ENCODE measurements at regions not wholly inside any gene's neighbourhood (a gene's known extent, or its start where the extent isn't known, plus 50 kb on each side); places are given as distances from the start of the nearest gene placed in this dataset.

DNA sequence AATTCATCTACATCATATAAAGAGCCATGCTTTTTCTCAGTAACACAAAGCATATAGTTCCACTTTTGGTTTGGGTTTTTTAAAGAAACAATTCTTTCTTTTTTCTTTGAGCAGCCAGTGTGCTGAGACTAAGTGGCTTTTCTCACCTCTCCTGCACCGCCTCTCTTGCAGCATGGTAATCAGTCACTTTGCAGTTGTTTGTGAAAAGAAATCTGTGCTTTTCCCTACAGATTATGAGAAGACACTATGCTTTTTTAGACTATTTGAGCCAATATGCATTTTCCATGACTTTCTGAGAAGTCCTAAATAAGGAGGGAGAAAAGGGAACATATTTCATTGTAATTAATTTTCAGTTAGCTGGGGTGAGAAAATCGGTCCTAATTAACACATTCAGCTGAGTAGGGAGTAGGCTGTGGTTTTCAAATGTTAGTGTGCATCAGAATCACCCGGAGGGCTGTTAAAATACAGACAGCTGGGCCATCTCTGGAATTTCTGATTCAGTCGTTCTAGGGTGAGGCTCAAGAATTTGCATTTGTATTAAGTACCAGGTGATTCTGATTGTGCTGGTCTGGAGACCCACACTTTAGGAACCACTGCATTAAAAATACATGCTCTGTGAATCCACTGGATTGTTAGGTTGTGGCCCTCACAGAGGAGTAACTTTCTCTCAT lies 155.2 kb downstream of the TINAG start:
- H3K4ac ChIP-seq (ENCODE audit: low read depth, low read length): no peak overlapping the region
- H3K4me1 ChIP-seq (ENCODE audit: control insufficient read depth, low read depth, low read length): no peaks in the 10 kb centered on the region
- no peak overlapping the region for H4K5ac ChIP-seq (ENCODE audit: low read length)
- no peak overlapping the region for H3K18ac ChIP-seq (ENCODE audit: low read length)
- H3K27me3 ChIP-seq (ENCODE audit: insufficient read depth, low read length, poor library complexity): no peaks in the 10 kb centered on the region
- WGBS (ENCODE audit: extremely low coverage, insufficient coverage, low lambda C conversion rate): no CpG with 5 or more reads among the region's 4 CpGs
- H3K4me3 ChIP-seq (ENCODE audit: low read length): no peak overlapping the region
- no peak overlapping the region for H3K9ac ChIP-seq (ENCODE audit: low read length)
- H3K4me2 ChIP-seq (ENCODE audit: low read length): no peak overlapping the region
- no peaks in the 10 kb centered on the region for H3K36me3 ChIP-seq (ENCODE audit: control insufficient read depth, insufficient read depth, low read length)
- no peak overlapping the region for H2BK15ac ChIP-seq (replicated peaks; ENCODE audit: low read depth)
- peak; percentile 7 for DNase-seq
- no peak overlapping the region for H2BK5ac ChIP-seq (ENCODE audit: low read length)
- no peaks in the 10 kb centered on the region for H3K79me2 ChIP-seq (ENCODE audit: control insufficient read depth, insufficient read depth, low read length)
- H3K79me1 ChIP-seq (ENCODE audit: low read length): no peaks in the 10 kb centered on the region
- H3K23ac ChIP-seq (ENCODE audit: low read length): no peak overlapping the region
- no peak overlapping the region for H3K56ac ChIP-seq (ENCODE audit: low read length)
- H3K27ac ChIP-seq (ENCODE audit: low read depth, low read length): no peak overlapping the region
- H4K8ac ChIP-seq (ENCODE audit: low read depth, low read length): no peak overlapping the region
- no peak overlapping the region for H2AK5ac ChIP-seq (ENCODE audit: low read length)
- H2BK120ac ChIP-seq (ENCODE audit: low read depth, low read length): no peak overlapping the region

DNA sequence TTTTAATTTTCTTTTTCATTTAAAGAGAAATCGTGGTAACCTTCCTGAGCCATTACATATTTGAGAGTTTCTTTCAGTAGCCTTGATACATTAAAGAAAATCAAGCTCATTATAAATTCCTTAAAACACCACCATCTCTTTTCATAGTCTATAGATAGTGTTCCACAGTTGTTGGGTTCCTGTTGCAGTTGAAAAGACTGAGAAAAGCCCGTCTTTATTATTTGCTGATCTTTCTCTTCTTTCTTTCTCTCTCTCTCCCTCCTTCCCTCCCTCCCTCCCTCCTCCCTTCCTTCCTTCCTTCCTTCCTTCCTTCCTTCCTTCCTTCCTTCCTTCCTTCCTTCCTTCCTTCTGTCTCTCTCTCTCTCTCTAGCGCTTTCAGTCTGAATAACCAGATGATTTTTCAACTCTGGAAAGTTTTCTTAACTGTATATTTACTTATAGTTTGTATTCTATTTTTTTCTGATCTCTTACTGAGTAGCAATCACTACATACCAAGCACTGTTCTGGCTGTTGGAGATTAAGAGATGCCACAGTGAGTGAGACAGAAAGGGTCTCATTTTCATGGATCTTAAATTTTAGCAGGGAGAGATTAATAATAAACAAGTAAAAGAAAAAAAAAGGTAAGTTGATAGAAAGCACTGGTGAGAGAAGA lies 157.5 kb downstream of the TINAG start:
- no peak overlapping the region for H3K9ac ChIP-seq (ENCODE audit: low read length)
- H3K4me1 ChIP-seq (ENCODE audit: control insufficient read depth, low read depth, low read length): no peaks in the 10 kb centered on the region
- no peaks in the 10 kb centered on the region for H3K79me2 ChIP-seq (ENCODE audit: control insufficient read depth, insufficient read depth, low read length)
- WGBS (ENCODE audit: extremely low coverage, insufficient coverage, low lambda C conversion rate): no CpG with 5 or more reads among the region's 3 CpGs
- H3K79me1 ChIP-seq (ENCODE audit: low read length): no peaks in the 10 kb centered on the region
- no peaks in the 10 kb centered on the region for H3K27me3 ChIP-seq (ENCODE audit: insufficient read depth, low read length, poor library complexity)
- H3K18ac ChIP-seq (ENCODE audit: low read length): no peak overlapping the region
- H2BK120ac ChIP-seq (ENCODE audit: low read depth, low read length): no peak overlapping the region
- no peak overlapping the region for H3K56ac ChIP-seq (ENCODE audit: low read length)
- H4K8ac ChIP-seq (ENCODE audit: low read depth, low read length): no peak overlapping the region
- H2BK15ac ChIP-seq (replicated peaks; ENCODE audit: low read depth): no peak overlapping the region
- no peak overlapping the region for H3K27ac ChIP-seq (ENCODE audit: low read depth, low read length)
- no peak overlapping the region for H3K4me2 ChIP-seq (ENCODE audit: low read length)
- H3K4me3 ChIP-seq (ENCODE audit: low read length): no peak overlapping the region
- no peak overlapping the region for H2BK5ac ChIP-seq (ENCODE audit: low read length)
- H3K36me3 ChIP-seq (ENCODE audit: control insufficient read depth, insufficient read depth, low read length): no peaks in the 10 kb centered on the region
- DNase-seq: no peak
- H3K4ac ChIP-seq (ENCODE audit: low read depth, low read length): no peak overlapping the region
- no peak overlapping the region for H2AK5ac ChIP-seq (ENCODE audit: low read length)
- no peak overlapping the region for H4K5ac ChIP-seq (ENCODE audit: low read length)
- H3K23ac ChIP-seq (ENCODE audit: low read length): no peak overlapping the region

DNA sequence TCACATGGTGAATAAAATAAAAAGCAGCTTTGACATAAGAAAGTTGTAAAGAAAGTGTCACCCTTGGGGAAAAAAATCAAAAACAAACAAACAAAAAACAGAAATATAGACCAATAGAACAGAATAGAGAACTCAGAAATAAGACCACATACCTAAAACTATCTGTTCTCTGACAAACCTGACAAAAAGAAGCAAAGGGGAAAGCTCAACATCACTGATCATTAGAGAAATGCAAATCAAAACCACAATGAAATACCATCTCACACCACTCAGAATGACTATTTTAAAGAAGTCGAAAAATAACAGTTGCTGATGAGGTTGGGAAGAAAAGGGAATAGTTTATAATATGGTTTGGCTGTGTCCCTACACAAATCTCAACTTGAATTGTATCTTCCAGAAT lies 159.1 kb downstream of the TINAG start:
- no peak overlapping the region for H4K8ac ChIP-seq (ENCODE audit: low read depth, low read length)
- H3K56ac ChIP-seq (ENCODE audit: low read length): no peak overlapping the region
- no peak overlapping the region for H2BK15ac ChIP-seq (replicated peaks; ENCODE audit: low read depth)
- H3K79me2 ChIP-seq (ENCODE audit: control insufficient read depth, insufficient read depth, low read length): no peaks in the 10 kb centered on the region
- H3K27me3 ChIP-seq (ENCODE audit: insufficient read depth, low read length, poor library complexity): no peaks in the 10 kb centered on the region
- no peak for DNase-seq
- H2BK5ac ChIP-seq (ENCODE audit: low read length): no peak overlapping the region
- no peak overlapping the region for H3K27ac ChIP-seq (ENCODE audit: low read depth, low read length)
- no peak overlapping the region for H3K9ac ChIP-seq (ENCODE audit: low read length)
- H2AK5ac ChIP-seq (ENCODE audit: low read length): no peak overlapping the region
- H3K4me3 ChIP-seq (ENCODE audit: low read length): no peak overlapping the region
- H2BK120ac ChIP-seq (ENCODE audit: low read depth, low read length): no peak overlapping the region
- no peak overlapping the region for H3K18ac ChIP-seq (ENCODE audit: low read length)
- no peak overlapping the region for H3K23ac ChIP-seq (ENCODE audit: low read length)
- H4K5ac ChIP-seq (ENCODE audit: low read length): no peak overlapping the region
- no CpG with 5 or more reads among the region's 1 CpG for WGBS (ENCODE audit: extremely low coverage, insufficient coverage, low lambda C conversion rate)
- H3K79me1 ChIP-seq (ENCODE audit: low read length): no peaks in the 10 kb centered on the region
- no peaks in the 10 kb centered on the region for H3K4me1 ChIP-seq (ENCODE audit: control insufficient read depth, low read depth, low read length)
- H3K4ac ChIP-seq (ENCODE audit: low read depth, low read length): no peak overlapping the region
- no peaks in the 10 kb centered on the region for H3K36me3 ChIP-seq (ENCODE audit: control insufficient read depth, insufficient read depth, low read length)
- no peak overlapping the region for H3K4me2 ChIP-seq (ENCODE audit: low read length)

DNA sequence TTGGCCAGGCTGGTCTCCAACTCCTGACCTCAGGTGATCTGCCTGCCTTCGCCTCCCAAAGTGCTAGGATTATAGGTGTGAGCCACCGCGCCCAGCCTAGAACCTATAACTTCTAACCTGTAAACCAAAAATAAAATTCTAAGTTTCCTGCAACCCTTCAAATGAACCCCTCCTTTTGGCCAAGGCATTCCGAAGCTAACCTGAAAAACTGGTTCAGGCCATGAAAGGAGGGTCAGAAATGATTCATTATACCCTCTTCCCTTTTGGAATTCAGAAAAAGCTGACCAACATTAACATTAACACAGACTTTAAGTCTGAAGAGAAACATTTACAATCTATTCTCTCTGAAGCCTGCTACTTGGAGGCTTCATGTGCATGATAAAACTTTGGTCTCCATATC lies 165.1 kb downstream of the TINAG start:
- no peak overlapping the region for H2BK5ac ChIP-seq (ENCODE audit: low read length)
- no peak overlapping the region for H2AK5ac ChIP-seq (ENCODE audit: low read length)
- no peak overlapping the region for H3K4me2 ChIP-seq (ENCODE audit: low read length)
- H3K79me2 ChIP-seq (ENCODE audit: control insufficient read depth, insufficient read depth, low read length): no peaks in the 10 kb centered on the region
- H2BK120ac ChIP-seq (ENCODE audit: low read depth, low read length): no peak overlapping the region
- no peak overlapping the region for H4K5ac ChIP-seq (ENCODE audit: low read length)
- H3K27ac ChIP-seq (ENCODE audit: low read depth, low read length): no peak overlapping the region
- no peaks in the 10 kb centered on the region for H3K79me1 ChIP-seq (ENCODE audit: low read length)
- H3K4me3 ChIP-seq (ENCODE audit: low read length): no peak overlapping the region
- no peak overlapping the region for H3K9ac ChIP-seq (ENCODE audit: low read length)
- no peak overlapping the region for H3K23ac ChIP-seq (ENCODE audit: low read length)
- no peak overlapping the region for H2BK15ac ChIP-seq (replicated peaks; ENCODE audit: low read depth)
- H3K36me3 ChIP-seq (ENCODE audit: control insufficient read depth, insufficient read depth, low read length): no peaks in the 10 kb centered on the region
- no peaks in the 10 kb centered on the region for H3K27me3 ChIP-seq (ENCODE audit: insufficient read depth, low read length, poor library complexity)
- WGBS (ENCODE audit: extremely low coverage, insufficient coverage, low lambda C conversion rate): no CpG with 5 or more reads among the region's 4 CpGs
- H3K4ac ChIP-seq (ENCODE audit: low read depth, low read length): no peak overlapping the region
- H4K8ac ChIP-seq (ENCODE audit: low read depth, low read length): no peak overlapping the region
- H3K4me1 ChIP-seq (ENCODE audit: control insufficient read depth, low read depth, low read length): no peaks in the 10 kb centered on the region
- H3K56ac ChIP-seq (ENCODE audit: low read length): no peak overlapping the region
- peak; percentile 11 for DNase-seq
- H3K18ac ChIP-seq (ENCODE audit: low read length): no peak overlapping the region

DNA sequence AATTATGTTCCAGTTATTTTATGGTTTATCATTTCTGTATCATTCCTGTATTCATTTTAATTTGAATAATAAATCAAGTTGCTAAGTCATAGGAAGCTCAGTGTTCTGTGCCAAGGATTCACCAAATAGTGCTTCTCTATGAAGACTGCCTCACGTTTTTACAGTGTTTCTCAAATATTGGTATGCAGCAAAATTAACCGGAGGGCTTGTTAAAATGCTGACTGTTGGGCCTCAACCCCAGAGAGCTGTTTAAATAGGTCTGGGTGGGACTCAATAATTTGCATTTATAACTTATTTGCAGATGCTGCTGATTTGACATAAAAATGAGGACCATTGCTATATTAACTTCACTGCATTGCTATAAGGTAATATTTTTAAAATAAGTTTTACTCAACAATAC lies 166.7 kb downstream of the TINAG start:
- Histone ChIP-seq H3K4me3 (ENCODE audit: low read length) (no peak overlapping the region), H3K27me3 (ENCODE audit: insufficient read depth, low read length, poor library complexity) (no peaks in the 10 kb centered on the region), H2BK15ac (replicated peaks; ENCODE audit: low read depth) (no peak overlapping the region), H3K27ac (ENCODE audit: low read depth, low read length) (no peak overlapping the region), H3K4me1 (ENCODE audit: control insufficient read depth, low read depth, low read length) (no peaks in the 10 kb centered on the region), H3K4ac (ENCODE audit: low read depth, low read length) (no peak overlapping the region), H3K9ac (ENCODE audit: low read length) (no peak overlapping the region), H2AK5ac (ENCODE audit: low read length) (no peak overlapping the region), H3K4me2 (ENCODE audit: low read length) (no peak overlapping the region), H3K18ac (ENCODE audit: low read length) (no peak overlapping the region), H3K56ac (ENCODE audit: low read length) (no peak overlapping the region), H4K5ac (ENCODE audit: low read length) (no peak overlapping the region), H3K23ac (ENCODE audit: low read length) (no peak overlapping the region), H3K79me2 (ENCODE audit: control insufficient read depth, insufficient read depth, low read length) (no peaks in the 10 kb centered on the region), H2BK120ac (ENCODE audit: low read depth, low read length) (no peak overlapping the region), H3K36me3 (ENCODE audit: control insufficient read depth, insufficient read depth, low read length) (no peaks in the 10 kb centered on the region), H3K79me1 (ENCODE audit: low read length) (no peaks in the 10 kb centered on the region), H2BK5ac (ENCODE audit: low read length) (no peak overlapping the region), H4K8ac (ENCODE audit: low read depth, low read length) (no peak overlapping the region)
- no peak for DNase-seq
- WGBS (ENCODE audit: extremely low coverage, insufficient coverage, low lambda C conversion rate): no CpG with 5 or more reads among the region's 2 CpGs

DNA sequence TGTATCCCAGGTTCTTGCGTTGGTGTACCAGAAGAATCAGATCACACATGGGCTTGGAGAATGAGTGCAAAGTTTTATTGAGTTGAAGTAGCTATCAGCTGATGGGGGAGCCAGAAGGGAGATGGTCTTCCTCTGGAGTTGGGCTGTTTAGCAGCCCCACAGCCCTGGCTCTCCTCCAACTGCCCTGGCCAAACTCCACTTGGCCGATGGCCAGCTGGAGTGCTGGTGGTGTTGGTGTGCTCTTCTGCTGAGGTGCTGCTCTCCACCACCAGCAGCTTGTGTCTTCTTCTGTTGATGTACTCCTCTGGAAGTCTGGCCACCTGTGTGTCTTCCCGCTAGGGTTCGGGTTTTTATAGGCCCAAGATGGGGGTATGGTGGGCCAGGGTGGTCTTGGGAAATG lies 172.8 kb downstream of the TINAG start:
- Histone ChIP-seq H3K79me2 (ENCODE audit: control insufficient read depth, insufficient read depth, low read length) (no peaks in the 10 kb centered on the region), H4K5ac (ENCODE audit: low read length) (no peak overlapping the region), H3K18ac (ENCODE audit: low read length) (no peak overlapping the region), H3K27ac (ENCODE audit: low read depth, low read length) (no peak overlapping the region), H3K23ac (ENCODE audit: low read length) (no peak overlapping the region), H3K9ac (ENCODE audit: low read length) (no peak overlapping the region), H3K27me3 (ENCODE audit: insufficient read depth, low read length, poor library complexity) (no peaks in the 10 kb centered on the region), H2BK5ac (ENCODE audit: low read length) (no peak overlapping the region), H3K56ac (ENCODE audit: low read length) (no peak overlapping the region), H2AK5ac (ENCODE audit: low read length) (no peak overlapping the region), H3K79me1 (ENCODE audit: low read length) (no peaks in the 10 kb centered on the region), H3K4me1 (ENCODE audit: control insufficient read depth, low read depth, low read length) (no peaks in the 10 kb centered on the region), H3K4me3 (ENCODE audit: low read length) (no peak overlapping the region), H3K4ac (ENCODE audit: low read depth, low read length) (no peak overlapping the region), H3K4me2 (ENCODE audit: low read length) (no peak overlapping the region), H4K8ac (ENCODE audit: low read depth, low read length) (no peak overlapping the region), H2BK15ac (replicated peaks; ENCODE audit: low read depth) (no peak overlapping the region), H3K36me3 (ENCODE audit: control insufficient read depth, insufficient read depth, low read length) (no peaks in the 10 kb centered on the region), H2BK120ac (ENCODE audit: low read depth, low read length) (no peak overlapping the region)
- no peak for DNase-seq
- no CpG with 5 or more reads among the region's 4 CpGs for whole genome bisulfite sequencing (ENCODE audit: extremely low coverage, insufficient coverage, low lambda C conversion rate)

Measured in mesendoderm (in vitro differentiated cells).